ENCODE measurements at regions not wholly inside any gene's neighbourhood (a gene's known extent, or its start where the extent isn't known, plus 50 kb on each side); places are given as distances from the start of the nearest gene placed in this dataset.

- no peak for DNase-seq (ENCODE audit: low read depth in 2 of 2)
These were observed 79.5 kb upstream of the DAB1 start for GRCh38 chr1:57503337-57503736.

GRCh38 chr1:57500136-57500830, 76.4 kb upstream of the DAB1 start:
- no peak for DNase-seq (ENCODE audit: low read depth in 2 of 2)

- no peak for DNase-seq (ENCODE audit: low read depth in 2 of 2)
These were observed 70.7 kb upstream of the DAB1 start for GRCh38 chr1:57494530-57495079.

- DNase-seq (ENCODE audit: low read depth in 2 of 2), result no peak
These were observed 68.8 kb upstream of the DAB1 start for GRCh38 chr1:57492586-57493226.

- DNase-seq (ENCODE audit: low read depth in 2 of 2), result no peak
These were observed 65.6 kb upstream of the DAB1 start for GRCh38 chr1:57489358-57490036.

- no peak for DNase-seq (ENCODE audit: low read depth in 2 of 2)
These were observed 61.8 kb upstream of the DAB1 start for GRCh38 chr1:57485643-57486042.

GRCh38 chr1:57483954-57484353, 60.1 kb upstream of the DAB1 start:
- no peak for DNase-seq (ENCODE audit: low read depth in 2 of 2)

GRCh38 chr1:57479471-57479870, 55.6 kb upstream of the DAB1 start:
- DNase-seq (ENCODE audit: low read depth in 2 of 2), result no peak

GRCh38 chr1:57475366-57475765, 51.5 kb upstream of the DAB1 start:
- no peak for DNase-seq (ENCODE audit: low read depth in 2 of 2)

- no peak for DNase-seq (ENCODE audit: low read depth in 2 of 2)
These were observed 50.4 kb upstream of the DAB1 start for GRCh38 chr1:57474137-57474750.
